NCI-H2171 treated with DMSO at 0.1 percent for 48 hours (cell line): ENCODE measurements at regions not wholly inside any gene's neighbourhood (a gene's known extent, or its start where the extent isn't known, plus 50 kb on each side); places are given as distances from the start of the nearest gene placed in this dataset.
"Not testable (repeated sequence)": the region's sequence is repeated elsewhere in the genome, so short reads cannot be mapped to it uniquely, and the experiment has no call there.

ENCODE experiments used
- DNase-seq: peaks from one replicate; lab custom pipeline; 2025; lab: John Stamatoyannopoulos, UW

DNA sequence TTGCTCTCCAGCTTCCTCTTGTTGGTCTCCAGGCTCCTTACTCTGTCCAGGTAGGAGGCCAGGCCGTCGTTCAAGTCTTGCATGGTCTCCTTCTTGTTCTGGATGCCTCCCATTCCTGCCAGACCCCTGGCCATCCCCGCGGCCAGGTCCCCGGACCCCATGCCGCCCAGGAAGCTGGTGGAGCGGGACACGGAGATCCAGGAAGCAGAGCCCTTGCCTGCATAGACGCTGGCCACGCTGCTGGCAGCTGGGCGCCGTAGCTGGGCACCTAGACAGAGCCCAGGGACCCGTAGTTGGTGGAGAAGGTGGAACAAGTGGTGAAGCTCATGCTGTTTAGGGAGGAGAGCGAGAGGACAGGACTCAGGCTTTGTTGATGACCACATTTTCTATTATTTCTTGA lies 1584.0 kb upstream of the ACO1 start:
- no peak for DNase-seq

DNA sequence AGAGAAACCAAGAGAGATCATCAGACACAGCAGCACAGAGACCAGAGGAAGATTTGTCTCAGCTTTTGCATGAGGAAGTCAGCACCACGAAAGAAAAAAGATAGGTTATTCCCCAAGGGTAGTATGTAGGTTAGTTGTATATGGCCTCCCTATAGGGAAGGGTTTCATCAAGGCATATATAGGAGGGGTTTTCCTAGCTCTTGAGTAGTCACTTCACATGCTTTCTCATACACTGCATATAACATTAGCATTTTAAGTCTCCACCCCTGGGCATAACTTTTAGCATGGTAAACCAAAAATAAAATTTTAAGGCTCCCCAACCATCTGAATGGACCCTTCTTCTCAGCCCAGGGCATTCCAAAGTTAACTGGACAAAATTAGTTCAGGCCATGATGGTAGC lies 1571.6 kb upstream of the ACO1 start:
- DNase-seq, result no peak

DNA sequence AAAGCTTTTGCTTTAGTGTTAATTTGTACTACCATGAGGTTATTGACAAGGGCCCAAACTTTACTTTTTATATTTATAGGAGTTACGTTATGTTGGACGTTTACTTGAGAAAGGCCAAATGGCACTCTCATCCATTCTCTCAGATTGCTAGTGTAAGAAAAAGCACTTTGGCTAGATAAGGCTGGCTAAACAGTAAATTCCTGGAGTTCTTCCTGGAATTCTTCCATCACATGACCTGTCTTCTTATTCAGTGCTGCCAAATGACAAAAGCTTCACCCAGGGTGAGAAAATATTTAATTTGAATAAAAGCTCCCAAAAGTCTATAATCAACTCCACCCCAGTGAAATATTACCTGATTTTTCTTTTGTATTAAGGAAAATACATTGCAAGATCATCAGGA lies 1568.9 kb upstream of the ACO1 start:
- no peak for DNase-seq

GRCh38 chr9:30845136-30845535 lies 1539.3 kb upstream of the ACO1 start:
- no peak for DNase-seq

DNA sequence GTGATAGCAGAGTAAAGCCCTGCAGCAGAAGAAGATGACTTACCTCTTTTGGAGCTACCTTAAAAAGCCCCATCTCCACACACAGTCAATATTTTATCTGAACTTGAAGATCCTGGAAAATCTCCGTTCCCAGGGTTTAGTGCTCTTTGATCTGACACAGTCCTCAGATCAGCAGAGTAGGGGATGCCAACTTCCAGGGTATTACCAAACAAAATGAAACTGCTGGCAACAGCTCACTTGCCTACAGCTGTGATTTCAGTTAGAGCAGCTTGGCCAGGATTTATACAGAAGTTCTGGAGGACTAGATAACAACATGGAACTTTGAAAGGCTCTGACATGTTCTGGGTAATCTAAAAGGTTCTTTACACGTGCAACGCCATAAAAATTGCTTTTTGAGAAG lies 1537.8 kb upstream of the ACO1 start:
- DNase-seq, result no peak

GRCh38 chr9:30851600-30851999 lies 1532.8 kb upstream of the ACO1 start:
- DNase-seq, result no peak

DNA sequence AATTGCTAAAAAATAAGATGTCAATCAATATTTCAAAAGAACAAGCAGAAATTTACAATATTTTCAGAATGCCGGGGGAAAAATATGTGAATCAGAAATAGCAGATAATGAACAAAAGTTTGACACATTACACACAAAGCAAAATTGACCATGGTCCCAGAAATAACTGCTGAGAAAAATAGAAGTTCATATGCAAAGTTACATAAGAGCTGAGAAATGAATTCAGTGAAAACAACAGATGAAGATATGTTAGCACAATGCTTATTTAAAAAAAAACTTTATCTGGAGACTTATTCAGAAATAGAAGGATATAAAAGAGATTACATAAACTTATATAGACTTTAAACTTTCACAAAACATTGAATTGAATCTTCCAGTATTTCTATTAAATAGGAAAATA lies 1483.7 kb upstream of the ACO1 start:
- no peak for DNase-seq

DNA sequence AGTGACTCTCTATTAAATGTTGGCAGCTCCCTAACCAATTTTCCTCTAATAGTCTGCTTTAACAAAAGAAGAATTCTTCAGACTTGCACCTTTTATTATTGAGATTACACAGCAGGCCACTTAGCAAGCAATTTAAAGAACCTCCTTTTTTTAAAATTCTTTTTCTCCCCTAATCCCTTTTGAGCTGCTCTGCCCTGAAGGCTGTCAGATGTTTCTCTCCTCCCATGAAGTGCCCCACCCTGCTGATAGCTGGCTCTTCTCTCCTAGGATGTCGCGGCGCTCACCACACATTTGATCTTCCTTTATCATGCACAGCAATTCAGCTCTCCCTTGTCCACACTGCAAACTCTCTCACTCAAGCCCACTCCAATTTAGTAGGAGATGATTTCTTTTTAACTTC lies 1471.1 kb upstream of the ACO1 start:
- DNase-seq, result no peak

- no peak for DNase-seq
Observed at GRCh38 chr9:30915451-30915850, 1469.0 kb upstream of the ACO1 start.

DNA sequence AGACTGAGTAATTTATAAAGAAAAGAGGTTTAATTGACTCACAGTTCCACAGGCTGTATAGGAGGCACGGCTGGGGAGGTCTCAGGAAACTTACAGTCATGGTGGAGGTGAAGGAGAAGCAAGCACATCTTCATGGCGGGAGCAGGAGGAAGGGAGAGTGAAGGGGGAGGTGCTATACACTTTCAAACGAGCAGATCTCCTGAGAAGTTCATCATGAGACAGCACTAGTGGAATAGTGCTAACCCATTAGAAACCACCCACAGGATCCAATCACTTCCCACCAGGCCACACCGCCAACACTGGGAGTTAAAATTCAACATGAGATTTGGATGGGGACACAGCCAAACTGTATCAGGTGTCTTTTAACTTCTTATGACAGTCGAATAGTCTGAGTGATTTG lies 1459.3 kb upstream of the ACO1 start:
- no peak for DNase-seq

DNA sequence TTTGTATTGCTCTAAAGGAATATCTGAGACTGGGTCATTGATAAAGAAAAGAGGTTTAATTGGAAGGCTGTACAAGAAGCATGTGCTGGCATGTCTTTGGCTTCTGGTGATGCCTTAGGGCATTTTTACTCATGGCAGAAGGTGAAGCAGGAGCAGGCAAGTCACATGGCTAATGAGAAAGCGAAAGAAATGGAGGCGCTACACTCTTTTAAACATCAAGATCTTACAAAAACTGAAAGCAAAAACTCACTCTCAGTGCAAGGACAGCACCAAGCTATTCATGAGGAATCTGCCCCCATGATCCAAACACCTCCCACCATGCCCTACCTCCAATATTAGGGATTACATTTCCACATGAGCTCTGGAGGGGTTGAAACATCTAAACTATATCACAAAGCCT lies 1458.8 kb upstream of the ACO1 start:
- no peak for DNase-seq

GRCh38 chr9:30928045-30928444 lies 1456.4 kb upstream of the ACO1 start:
- DNase-seq, result no peak

DNA sequence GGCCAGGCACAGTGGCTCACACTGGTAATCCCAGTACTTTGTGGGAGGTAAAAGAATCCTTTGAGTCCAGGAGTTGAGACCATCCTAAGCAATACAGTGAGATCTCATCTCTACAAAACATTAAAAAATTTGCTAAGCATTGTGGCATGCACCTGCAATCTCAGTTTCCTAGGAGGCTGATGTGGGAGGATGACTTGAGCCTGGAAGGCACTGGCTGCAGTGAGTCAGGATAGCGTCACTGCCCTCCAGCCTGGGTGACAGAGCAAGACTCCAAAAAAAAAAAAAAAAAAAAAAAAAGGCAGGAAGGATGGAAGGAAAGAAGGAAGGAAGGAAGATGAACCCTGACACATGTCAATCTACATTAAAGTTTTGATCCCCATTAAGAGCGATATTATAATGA lies 1452.2 kb upstream of the ACO1 start:
- DNase-seq, result no peak

DNA sequence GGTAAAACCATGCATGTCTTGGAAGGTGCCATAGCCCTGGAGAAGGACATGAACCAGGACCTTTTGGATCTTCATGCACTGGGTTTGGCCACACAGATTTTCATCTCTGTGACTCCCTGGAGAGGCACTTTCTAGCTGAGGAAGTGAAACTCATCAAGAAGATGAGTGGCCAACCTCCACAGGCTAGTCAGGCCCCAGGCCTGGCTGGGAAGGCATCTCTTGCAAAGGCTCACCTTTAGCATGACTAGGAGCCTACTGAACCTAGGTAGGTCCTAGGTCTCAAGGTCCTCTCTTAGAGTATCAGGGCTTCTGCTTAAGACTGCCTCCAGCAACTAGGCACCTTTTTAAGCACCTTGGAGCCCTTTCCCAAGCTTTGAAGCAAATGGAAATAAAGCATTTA lies 1448.7 kb upstream of the ACO1 start:
- no peak for DNase-seq

GRCh38 chr9:30937106-30937505 lies 1447.3 kb upstream of the ACO1 start:
- no peak for DNase-seq

DNA sequence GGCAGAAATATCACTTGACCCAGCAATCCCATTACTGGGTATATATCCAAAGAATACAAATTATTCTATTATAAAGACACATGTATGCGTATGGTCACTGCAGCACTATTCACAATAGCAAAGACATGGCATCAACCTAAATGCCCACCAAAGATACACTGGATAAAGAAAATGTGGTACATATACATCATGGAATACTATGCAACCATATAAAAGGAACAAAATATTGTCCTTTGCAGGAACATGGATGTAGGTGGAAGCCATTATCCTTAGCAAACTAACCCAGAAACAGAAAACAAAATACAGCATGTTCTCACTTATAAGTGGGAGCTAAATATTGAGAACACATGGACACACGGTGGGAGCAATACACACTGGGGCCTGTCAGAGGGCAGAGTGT lies 1441.6 kb upstream of the ACO1 start:
- not testable (repeated sequence) for DNase-seq

- DNase-seq, result no peak
Observed at GRCh38 chr9:30943446-30944224, 1440.8 kb upstream of the ACO1 start.

DNA sequence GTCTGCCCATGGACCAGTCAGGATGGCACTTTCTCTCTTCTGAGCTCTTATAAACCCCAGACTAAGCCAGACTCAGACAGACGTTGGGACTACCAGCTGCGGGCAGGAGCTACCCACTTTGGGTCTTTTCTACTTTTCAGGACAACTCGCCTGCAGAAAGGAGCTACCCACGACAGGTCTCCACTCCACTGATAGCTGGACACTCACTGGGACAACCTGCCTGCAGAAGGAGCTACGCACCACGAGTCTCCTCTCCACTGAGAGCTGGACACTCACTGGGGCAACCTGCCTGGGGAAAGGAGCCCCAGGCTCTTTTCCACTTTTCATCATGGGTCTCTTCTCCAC lies 1440.2 kb upstream of the ACO1 start:
- DNase-seq, result no peak

DNA sequence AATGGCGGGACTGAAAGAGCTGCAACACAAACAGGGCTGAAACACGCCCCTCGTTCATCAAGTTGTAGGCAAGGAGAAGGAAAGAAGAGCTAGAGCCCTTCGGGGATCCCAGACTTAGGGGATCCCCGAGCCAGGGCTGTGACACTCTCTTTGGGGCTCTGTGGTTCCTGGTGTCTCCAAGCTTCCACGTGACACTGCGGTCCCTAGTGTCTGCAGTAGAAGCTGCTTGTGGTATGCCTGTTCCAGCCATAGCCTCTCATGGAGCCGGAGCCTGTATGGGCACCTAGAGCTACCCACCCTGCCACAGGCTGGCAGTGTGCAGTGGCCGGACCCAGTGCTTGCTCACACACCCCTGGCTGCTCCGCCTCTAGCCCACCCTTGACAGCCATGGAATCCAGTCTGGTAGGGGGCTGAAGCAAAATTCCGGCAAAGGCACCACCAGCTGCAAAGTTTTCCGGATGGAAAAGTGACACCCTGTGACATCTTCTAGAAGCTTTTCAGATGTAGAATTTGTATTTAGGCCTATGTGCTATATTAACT lies 1439.6 kb upstream of the ACO1 start:
- DNase-seq, result no peak

DNA sequence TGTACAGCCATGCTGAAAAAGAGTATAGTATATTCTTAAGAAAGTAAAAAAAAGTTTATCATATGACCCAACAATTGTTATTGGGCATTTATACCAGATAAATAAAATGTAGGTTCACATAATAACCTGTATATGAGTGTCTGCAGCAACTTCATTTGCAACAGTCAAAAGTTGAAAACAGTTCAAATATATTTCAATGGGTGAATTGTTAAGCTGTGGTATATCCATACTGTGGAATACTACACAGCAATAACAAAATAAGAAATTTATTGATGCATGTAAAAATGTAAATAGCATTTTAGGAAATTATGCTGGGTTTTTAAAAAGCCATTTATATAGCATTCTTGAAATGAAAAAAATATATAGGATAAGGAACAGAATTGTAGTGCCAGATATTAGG lies 1420.1 kb upstream of the ACO1 start:
- no peak for DNase-seq

GRCh38 chr9:30967476-30967875 lies 1417.0 kb upstream of the ACO1 start:
- DNase-seq, result no peak

- DNase-seq, result no peak
Observed at GRCh38 chr9:30970186-30970585, 1414.3 kb upstream of the ACO1 start.

GRCh38 chr9:30970812-30971211 lies 1413.6 kb upstream of the ACO1 start:
- peak; percentile 2 for DNase-seq

DNA sequence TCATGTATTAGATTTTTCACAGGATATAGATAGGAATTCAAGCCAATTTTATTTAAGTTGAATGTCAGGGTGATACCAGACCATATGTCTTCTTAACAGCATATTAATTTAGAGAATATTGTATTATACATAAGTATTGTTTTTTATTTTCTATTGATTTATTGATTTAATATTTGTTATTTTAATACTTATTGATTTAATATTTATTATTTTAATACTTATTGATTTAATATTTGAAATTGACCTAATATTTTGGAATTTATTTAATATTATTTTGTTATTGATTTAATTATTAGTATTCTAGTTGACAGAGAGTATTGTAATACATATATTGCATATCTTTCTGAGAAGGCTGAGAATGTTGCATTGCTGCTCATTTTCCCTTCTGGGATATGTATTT lies 1411.8 kb upstream of the ACO1 start:
- no peak for DNase-seq
